ENCODE measurements at regions not wholly inside any gene's neighbourhood (a gene's known extent, or its start where the extent isn't known, plus 50 kb on each side); places are given as distances from the start of the nearest gene placed in this dataset.
A peak's percentile ranks its signal among the peaks of the same experiment; 100 is the strongest.

- Histone ChIP-seq H3F3A (ENCODE audit: low read depth) (no peaks in the 10 kb centered on the region), H4K20me1 (ENCODE audit: low read depth) (no peaks in the 10 kb centered on the region), H3K9ac (no peak overlapping the region), H3K4me2 (no peak overlapping the region), H3K9me3 (ENCODE audit: low read depth) (no peaks in the 10 kb centered on the region), H3K4me3 (no peak overlapping the region), H3K27ac (no peak overlapping the region), H3K36me3 (no peaks in the 10 kb centered on the region), H3K79me2 (ENCODE audit: low read depth) (no peaks in the 10 kb centered on the region), H2AFZ (replicated peaks) (no peak overlapping the region), H3K27me3 (no peaks in the 10 kb centered on the region), H3K4me1 (no peaks in the 10 kb centered on the region)
- peaks cover 2% of the 10 kb centered on the region for H3K36me3 Mint-ChIP-seq
- H3K4me3 Mint-ChIP-seq: no peak overlapping the region
- peak overlapping the region; percentile 69 for H3K27ac Mint-ChIP-seq
- no peak for DNase-seq (ENCODE audit: low spot score)
- TF ChIP-seq EZH2phosphoT487 (IDR thresholded peaks at IDR 0.05): no peak
- TF ChIP-seq EZH2 (IDR thresholded peaks at IDR 0.05): no peak
- TF ChIP-seq, protein P1, sequence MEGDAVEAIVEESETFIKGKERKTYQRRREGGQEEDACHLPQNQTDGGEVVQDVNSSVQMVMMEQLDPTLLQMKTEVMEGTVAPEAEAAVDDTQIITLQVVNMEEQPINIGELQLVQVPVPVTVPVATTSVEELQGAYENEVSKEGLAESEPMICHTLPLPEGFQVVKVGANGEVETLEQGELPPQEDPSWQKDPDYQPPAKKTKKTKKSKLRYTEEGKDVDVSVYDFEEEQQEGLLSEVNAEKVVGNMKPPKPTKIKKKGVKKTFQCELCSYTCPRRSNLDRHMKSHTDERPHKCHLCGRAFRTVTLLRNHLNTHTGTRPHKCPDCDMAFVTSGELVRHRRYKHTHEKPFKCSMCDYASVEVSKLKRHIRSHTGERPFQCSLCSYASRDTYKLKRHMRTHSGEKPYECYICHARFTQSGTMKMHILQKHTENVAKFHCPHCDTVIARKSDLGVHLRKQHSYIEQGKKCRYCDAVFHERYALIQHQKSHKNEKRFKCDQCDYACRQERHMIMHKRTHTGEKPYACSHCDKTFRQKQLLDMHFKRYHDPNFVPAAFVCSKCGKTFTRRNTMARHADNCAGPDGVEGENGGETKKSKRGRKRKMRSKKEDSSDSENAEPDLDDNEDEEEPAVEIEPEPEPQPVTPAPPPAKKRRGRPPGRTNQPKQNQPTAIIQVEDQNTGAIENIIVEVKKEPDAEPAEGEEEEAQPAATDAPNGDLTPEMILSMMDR (IDR thresholded peaks at IDR 0.05): no peak
- H3K4me1 Mint-ChIP-seq: peaks cover 4% of the 10 kb centered on the region
- peaks cover 8% of the 10 kb centered on the region for H3K9me3 Mint-ChIP-seq
- H3K27me3 Mint-ChIP-seq (ENCODE audit: insufficient read depth, low read depth): peaks cover 3% of the 10 kb centered on the region
Measured at GRCh38 chr2:6627316-6627715, 238.4 kb downstream of the CMPK2 start.

GRCh38 chr2:6630209-6630608 is 235.5 kb downstream of the CMPK2 start:
- no peaks in the 10 kb centered on the region for H3K36me3 ChIP-seq
- H3K36me3 Mint-ChIP-seq: peaks cover 2% of the 10 kb centered on the region

GRCh38 chr2:6635296-6635695 is 230.4 kb downstream of the CMPK2 start:
- DNase-seq (ENCODE audit: low spot score): no peak
- Mint-ChIP-seq H3K9me3 (peaks cover 3% of the 10 kb centered on the region), H3K27me3 (ENCODE audit: insufficient read depth, low read depth) (no peaks in the 10 kb centered on the region), H3K4me1 (peaks cover 14% of the 10 kb centered on the region), H3K27ac (no peak overlapping the region), H3K4me3 (no peak overlapping the region), H3K36me3 (no peaks in the 10 kb centered on the region)
- no peak overlapping the region for H3K9ac ChIP-seq
- H3K4me3 ChIP-seq: no peak overlapping the region
- H3K9me3 ChIP-seq (ENCODE audit: low read depth): no peaks in the 10 kb centered on the region
- peaks cover 23% of the 10 kb centered on the region for H3K4me1 ChIP-seq
- no peaks in the 10 kb centered on the region for H3K27me3 ChIP-seq
- H3K79me2 ChIP-seq (ENCODE audit: low read depth): no peaks in the 10 kb centered on the region
- no peak for TF ChIP-seq EZH2phosphoT487 (IDR thresholded peaks at IDR 0.05)
- TF ChIP-seq, protein P1 (IDR thresholded peaks at IDR 0.05): no peak
- no peaks in the 10 kb centered on the region for H3K36me3 ChIP-seq
- H4K20me1 ChIP-seq (ENCODE audit: low read depth): no peaks in the 10 kb centered on the region
- H2AFZ ChIP-seq (replicated peaks): no peak overlapping the region
- no peak overlapping the region for H3K4me2 ChIP-seq
- no peak overlapping the region for H3K27ac ChIP-seq
- peaks cover 9% of the 10 kb centered on the region for H3F3A ChIP-seq (ENCODE audit: low read depth)

More at GRCh38 chr2:6630209-6630608, 235.5 kb downstream of the CMPK2 start:
- H3K27me3 ChIP-seq: no peaks in the 10 kb centered on the region
- no peak for TF ChIP-seq EZH2phosphoT487 (IDR thresholded peaks at IDR 0.05)
- TF ChIP-seq, protein P1 (IDR thresholded peaks at IDR 0.05): no peak
- no peak for TF ChIP-seq EZH2 (IDR thresholded peaks at IDR 0.05)
- no peaks in the 10 kb centered on the region for H4K20me1 ChIP-seq (ENCODE audit: low read depth)
- no peaks in the 10 kb centered on the region for H3K4me1 ChIP-seq
- peaks cover 3% of the 10 kb centered on the region for H3K27me3 Mint-ChIP-seq (ENCODE audit: insufficient read depth, low read depth)
- no peaks in the 10 kb centered on the region for H3K79me2 ChIP-seq (ENCODE audit: low read depth)
- no peaks in the 10 kb centered on the region for H3F3A ChIP-seq (ENCODE audit: low read depth)
- peaks cover 3% of the 10 kb centered on the region for H3K4me1 Mint-ChIP-seq
- no peak overlapping the region for H2AFZ ChIP-seq (replicated peaks)
- no peak overlapping the region for H3K27ac ChIP-seq
- H3K9me3 Mint-ChIP-seq: peaks cover 3% of the 10 kb centered on the region
- H3K4me3 ChIP-seq: no peak overlapping the region
- H3K4me2 ChIP-seq: no peak overlapping the region
- no peak overlapping the region for H3K4me3 Mint-ChIP-seq
- H3K9me3 ChIP-seq (ENCODE audit: low read depth): no peaks in the 10 kb centered on the region
- no peak overlapping the region for H3K9ac ChIP-seq
- DNase-seq (ENCODE audit: low spot score): no peak
- no peak overlapping the region for H3K27ac Mint-ChIP-seq

All from neural progenitor cell (in vitro differentiated cells).